Adrenal gland (tissue), 5 donors: ENCODE measurements at regions not wholly inside any gene's neighbourhood (a gene's known extent, or its start where the extent isn't known, plus 50 kb on each side); places are given as distances from the start of the nearest gene placed in this dataset.

Source experiments
- POLR2A ChIP-seq, 2 donors: fragments of 450-650 bp; IDR thresholded peaks; one replicate each; pipeline ENCODE4 v1.6.1; 2017; ENCODE audit warnings: antibody characterized with exemption in 2 of 2, mild to moderate bottlenecking in 2 of 2, moderate library complexity in 1 of 2
- TF ChIP-seq, protein P1 (sequence below), 6 experiments: fragments of 450-650 bp in 4 of 6; fragments of 200-600 bp in 2 of 6; sonication (generic) in 1 of 6; IDR thresholded peaks; 1 replicate in 5 of 6; 2 replicates in 1 of 6; pipeline versions ENCODE4 v1.5.1 to v1.8.0; 2016 to 2021; ENCODE audit warnings: antibody characterized with exemption in 6 of 6, mild to moderate bottlenecking in 2 of 6, moderate library complexity in 1 of 6
- donor health status: DM: no; HTN: no; CAD: no.

DNA sequence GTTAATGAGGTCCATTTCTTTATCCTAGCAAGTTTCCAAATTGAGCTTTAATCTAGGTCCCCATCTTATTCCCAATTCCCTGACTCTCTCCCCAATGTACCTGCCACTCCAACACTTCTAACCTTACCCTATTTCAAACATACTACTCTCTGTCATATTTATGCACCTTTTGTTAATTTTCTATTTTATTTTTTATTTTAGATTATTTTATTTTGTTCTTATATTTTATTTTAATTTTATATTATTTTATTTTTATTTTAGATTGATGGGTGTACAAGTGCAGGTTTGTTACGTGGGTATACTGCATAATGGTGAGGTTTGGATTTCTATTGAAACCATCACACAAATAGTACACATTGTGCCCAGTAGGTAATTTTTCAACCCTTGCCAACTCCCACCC is 333.9 kb upstream of the ERCC4 start:
- TF ChIP-seq, protein P1, sequence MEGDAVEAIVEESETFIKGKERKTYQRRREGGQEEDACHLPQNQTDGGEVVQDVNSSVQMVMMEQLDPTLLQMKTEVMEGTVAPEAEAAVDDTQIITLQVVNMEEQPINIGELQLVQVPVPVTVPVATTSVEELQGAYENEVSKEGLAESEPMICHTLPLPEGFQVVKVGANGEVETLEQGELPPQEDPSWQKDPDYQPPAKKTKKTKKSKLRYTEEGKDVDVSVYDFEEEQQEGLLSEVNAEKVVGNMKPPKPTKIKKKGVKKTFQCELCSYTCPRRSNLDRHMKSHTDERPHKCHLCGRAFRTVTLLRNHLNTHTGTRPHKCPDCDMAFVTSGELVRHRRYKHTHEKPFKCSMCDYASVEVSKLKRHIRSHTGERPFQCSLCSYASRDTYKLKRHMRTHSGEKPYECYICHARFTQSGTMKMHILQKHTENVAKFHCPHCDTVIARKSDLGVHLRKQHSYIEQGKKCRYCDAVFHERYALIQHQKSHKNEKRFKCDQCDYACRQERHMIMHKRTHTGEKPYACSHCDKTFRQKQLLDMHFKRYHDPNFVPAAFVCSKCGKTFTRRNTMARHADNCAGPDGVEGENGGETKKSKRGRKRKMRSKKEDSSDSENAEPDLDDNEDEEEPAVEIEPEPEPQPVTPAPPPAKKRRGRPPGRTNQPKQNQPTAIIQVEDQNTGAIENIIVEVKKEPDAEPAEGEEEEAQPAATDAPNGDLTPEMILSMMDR (IDR thresholded peaks at IDR 0.05) = no peak
- no peak for TF ChIP-seq POLR2A (IDR thresholded peaks at IDR 0.05)
